Neural progenitor cell (in vitro differentiated cells): ENCODE measurements at regions not wholly inside any gene's neighbourhood (a gene's known extent, or its start where the extent isn't known, plus 50 kb on each side); places are given as distances from the start of the nearest gene placed in this dataset.

Experiments used
- DNase-seq: peaks from one replicate; pipeline ENCODE4 v3.0.0-alpha.2; 2016; ENCODE audit warnings: low spot score
- H2AFZ ChIP-seq: fragments of 200-600 bp; sonication (generic); replicated peaks from 2 replicates; pipeline ENCODE4 v1.6.1; 2016; ENCODE audit warnings: antibody characterized with exemption
- H3F3A ChIP-seq: fragments of 200-600 bp; sonication (generic); 2 replicates; pipeline ENCODE4 v1.6.1; 2016; ENCODE audit warnings: antibody characterized with exemption, low read depth
- H3K27ac ChIP-seq: fragments of 200-600 bp; sonication (generic); 2 replicates; pipeline ENCODE4 v1.5.1; 2016; ENCODE audit warnings: mild to moderate bottlenecking
- H3K27me3 ChIP-seq: fragments of 200-600 bp; sonication (generic); 2 replicates; pipeline ENCODE4 v1.6.1; 2016; ENCODE audit warnings: mild to moderate bottlenecking, moderate library complexity
- H3K36me3 ChIP-seq: fragments of 200-600 bp; sonication (generic); 2 replicates; pipeline ENCODE4 v1.5.1; 2016
- H3K4me1 ChIP-seq: fragments of 200-600 bp; sonication (generic); 2 replicates; pipeline ENCODE4 v1.6.1; 2016; ENCODE audit warnings: mixed run types
- H3K4me2 ChIP-seq: fragments of 200-600 bp; sonication (generic); 2 replicates; pipeline ENCODE4 v1.6.1; 2016
- H3K4me3 ChIP-seq: fragments of 200-600 bp; sonication (generic); 2 replicates; pipeline ENCODE4 v1.5.1; 2016
- H3K79me2 ChIP-seq: fragments of 200-600 bp; sonication (generic); 2 replicates; pipeline ENCODE4 v1.6.1; 2016; ENCODE audit warnings: low read depth
- H3K9ac ChIP-seq: fragments of 200-600 bp; sonication (generic); 2 replicates; pipeline ENCODE4 v1.6.1; 2016
- H3K9me3 ChIP-seq: fragments of 200-600 bp; sonication (generic); 2 replicates; pipeline ENCODE4 v1.5.1; 2016; ENCODE audit warnings: low read depth
- H4K20me1 ChIP-seq: fragments of 200-600 bp; sonication (generic); 2 replicates; pipeline ENCODE4 v1.6.1; 2016; ENCODE audit warnings: low read depth
- H3K27ac Mint-ChIP-seq: 3 replicates; pipeline ENCODE4 v1.8.0; 2021; ENCODE audit warnings: mixed read lengths
- H3K27me3 Mint-ChIP-seq: 2 replicates; pipeline ENCODE4 v1.8.0; 2022; ENCODE audit warnings: low read depth, mild to moderate bottlenecking, inconsistent platforms, moderate library complexity, mixed read lengths; ENCODE audit not compliant: insufficient read depth
- H3K36me3 Mint-ChIP-seq: 3 replicates; pipeline ENCODE4 v1.8.0; 2021; ENCODE audit warnings: mixed read lengths
- H3K4me1 Mint-ChIP-seq: 3 replicates; pipeline ENCODE4 v1.8.0; 2021; ENCODE audit warnings: mixed read lengths
- H3K4me3 Mint-ChIP-seq: 3 replicates; pipeline ENCODE4 v1.8.0; 2021; ENCODE audit warnings: mild to moderate bottlenecking, moderate library complexity, mixed read lengths
- H3K9me3 Mint-ChIP-seq: 3 replicates; pipeline ENCODE4 v1.8.0; 2020; ENCODE audit warnings: mixed read lengths
- CTCF ChIP-seq: fragments of 200-600 bp; sonication (generic); IDR thresholded peaks from 2 replicates; pipeline ENCODE4 v1.5.1; 2017; ENCODE audit warnings: antibody characterized with exemption, mild to moderate bottlenecking
- EZH2 ChIP-seq: fragments of 200-600 bp; sonication (generic); IDR thresholded peaks from 2 replicates; pipeline ENCODE4 v1.6.1; 2017; ENCODE audit warnings: antibody characterized with exemption, mild to moderate bottlenecking, moderate library complexity
- EZH2phosphoT487 ChIP-seq: fragments of 200-600 bp; sonication (generic); IDR thresholded peaks from 2 replicates; pipeline ENCODE4 v1.6.1; 2017; ENCODE audit warnings: antibody characterized with exemption

DNA sequence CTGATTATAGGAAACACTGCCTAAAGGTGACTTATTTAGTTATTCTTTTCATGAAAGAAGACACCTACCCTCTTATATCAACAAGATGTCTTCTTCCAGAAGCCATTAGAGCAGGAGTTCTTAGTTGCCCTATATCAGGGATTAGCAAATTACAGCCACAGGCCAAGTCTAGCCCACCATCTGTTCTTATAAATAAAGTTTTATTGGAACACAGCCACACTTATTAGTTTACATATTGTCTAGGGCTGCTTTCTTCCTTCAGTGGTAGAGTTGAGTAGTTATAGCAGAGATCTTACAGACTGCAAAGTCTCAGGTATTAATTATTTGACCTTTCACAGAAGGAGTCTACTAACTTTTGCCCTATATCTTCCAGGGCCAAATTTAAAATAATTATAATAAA, 157.2 kb upstream of the NOCT start:
- no peaks in the 10 kb centered on the region for H3F3A ChIP-seq
- H3K9me3 ChIP-seq, result no peaks in the 10 kb centered on the region
- H2AFZ ChIP-seq, result no peak overlapping the region
- no peaks in the 10 kb centered on the region for H3K27me3 ChIP-seq
- no peak for TF ChIP-seq EZH2
- no peak for TF ChIP-seq EZH2phosphoT487
- no peak for TF ChIP-seq CTCF
- no peak overlapping the region for H3K9ac ChIP-seq
- H3K4me3 Mint-ChIP-seq, result no peak overlapping the region
- no peaks in the 10 kb centered on the region for H3K79me2 ChIP-seq
- no peak overlapping the region for H3K4me3 ChIP-seq
- DNase-seq, result no peak
- H3K4me2 ChIP-seq, result no peak overlapping the region
- H3K27ac Mint-ChIP-seq, result no peak overlapping the region
- no peak overlapping the region for H3K27ac ChIP-seq
- peaks cover 13% of the 10 kb centered on the region for H3K9me3 Mint-ChIP-seq
- no peaks in the 10 kb centered on the region for H3K4me1 ChIP-seq
- no peaks in the 10 kb centered on the region for H3K36me3 ChIP-seq
- H3K36me3 Mint-ChIP-seq, result peaks cover 4% of the 10 kb centered on the region
- no peaks in the 10 kb centered on the region for H4K20me1 ChIP-seq
- H3K4me1 Mint-ChIP-seq, result peaks cover 15% of the 10 kb centered on the region
- H3K27me3 Mint-ChIP-seq, result peaks cover 2% of the 10 kb centered on the region

- H3K27me3 Mint-ChIP-seq, result peaks cover 4% of the 10 kb centered on the region
- H3K27ac Mint-ChIP-seq, result no peak overlapping the region
- no peak overlapping the region for H3K9ac ChIP-seq
- H3K27me3 ChIP-seq, result no peaks in the 10 kb centered on the region
- H3K4me3 Mint-ChIP-seq, result no peak overlapping the region
- H3K36me3 Mint-ChIP-seq, result peaks cover 4% of the 10 kb centered on the region
- H4K20me1 ChIP-seq, result no peaks in the 10 kb centered on the region
- H3K4me3 ChIP-seq, result no peak overlapping the region
- no peak overlapping the region for H2AFZ ChIP-seq
- no peak overlapping the region for H3K27ac ChIP-seq
- peaks cover 15% of the 10 kb centered on the region for H3K4me1 Mint-ChIP-seq
- no peak overlapping the region for H3K4me2 ChIP-seq
- no peak for TF ChIP-seq EZH2phosphoT487
- TF ChIP-seq CTCF, result no peak
- TF ChIP-seq EZH2, result no peak
- peaks cover under 1% of the 10 kb centered on the region for H3K4me1 ChIP-seq
- H3K9me3 Mint-ChIP-seq, result peaks cover 17% of the 10 kb centered on the region
- H3K9me3 ChIP-seq, result no peaks in the 10 kb centered on the region
- no peak for DNase-seq
- no peaks in the 10 kb centered on the region for H3K36me3 ChIP-seq
- no peaks in the 10 kb centered on the region for H3F3A ChIP-seq
- H3K79me2 ChIP-seq, result no peaks in the 10 kb centered on the region
These were observed 158.2 kb upstream of the NOCT start for GRCh38 chr4:138857416-138857815.

GRCh38 chr4:138852681-138853080, 162.9 kb upstream of the NOCT start:
- H3K27ac Mint-ChIP-seq, result no peak overlapping the region
- no peak overlapping the region for H2AFZ ChIP-seq
- no peaks in the 10 kb centered on the region for H3F3A ChIP-seq
- H3K27me3 ChIP-seq, result no peaks in the 10 kb centered on the region
- H3K79me2 ChIP-seq, result no peaks in the 10 kb centered on the region
- no peak for DNase-seq
- H3K4me3 Mint-ChIP-seq, result no peak overlapping the region
- peaks cover 6% of the 10 kb centered on the region for H3K27me3 Mint-ChIP-seq
- no peaks in the 10 kb centered on the region for H3K9me3 ChIP-seq
- H3K4me2 ChIP-seq, result no peak overlapping the region
- peaks cover 12% of the 10 kb centered on the region for H3K4me1 ChIP-seq
- TF ChIP-seq EZH2, result no peak
- TF ChIP-seq CTCF, result no peak
- TF ChIP-seq EZH2phosphoT487, result no peak
- H3K9ac ChIP-seq, result no peak overlapping the region
- H3K27ac ChIP-seq, result no peak overlapping the region
- peaks cover 17% of the 10 kb centered on the region for H3K9me3 Mint-ChIP-seq
- H4K20me1 ChIP-seq, result no peaks in the 10 kb centered on the region
- H3K4me1 Mint-ChIP-seq, result peaks cover 22% of the 10 kb centered on the region
- no peak overlapping the region for H3K4me3 ChIP-seq
- H3K36me3 ChIP-seq, result no peaks in the 10 kb centered on the region
- H3K36me3 Mint-ChIP-seq, result peaks cover 4% of the 10 kb centered on the region
